ENCODE measurements at regions not wholly inside any gene's neighbourhood (a gene's known extent, or its start where the extent isn't known, plus 50 kb on each side); places are given as distances from the start of the nearest gene placed in this dataset.

- Histone ChIP-seq H3K9me3 (ENCODE audit: control insufficient read depth, insufficient read depth, low read depth, low read length) (no peaks in the 10 kb centered on the region), H3K27ac (ENCODE audit: insufficient read depth, low read length) (no peak overlapping the region), H3K4me2 (ENCODE audit: extremely low read depth, insufficient read depth, low read length) (no peak overlapping the region), H3K79me2 (ENCODE audit: control insufficient read depth, insufficient read depth, low read length) (no peaks in the 10 kb centered on the region), H4K20me1 (ENCODE audit: control insufficient read depth, extremely low read depth, insufficient read depth, low read length) (no peaks in the 10 kb centered on the region), H3K36me3 (ENCODE audit: control insufficient read depth, insufficient read depth, low read length) (no peaks in the 10 kb centered on the region), H3K4me3 (replicated peaks in 1 of 4; ENCODE audit: control extremely low read depth in 1 of 4, insufficient read depth in 1 of 4, low read depth in 3 of 4, low read length in 4 of 4) (no peak overlapping the region), H2AFZ (ENCODE audit: low read length) (no peak overlapping the region), H3K4me1 (ENCODE audit: control insufficient read depth, extremely low read depth, insufficient read depth, low read length) (no peaks in the 10 kb centered on the region), H3K27me3 (ENCODE audit: control insufficient read depth, insufficient read depth, low read length) (no peaks in the 10 kb centered on the region), H3K9ac (ENCODE audit: insufficient read depth, low read length) (no peak overlapping the region)
- no peak for DNase-seq (ENCODE audit: low read depth in 2 of 2)
- TF ChIP-seq EZH2 (IDR thresholded peaks at IDR 0.05; ENCODE audit: low read length, missing control alignments) (no peak), CTCF (conservative IDR thresholded peaks at IDR 0.05 in 1 of 2, IDR thresholded peaks at IDR 0.05 in 1 of 2; ENCODE audit: low read depth in 1 of 2, low read length in 2 of 2) (no peak)
Measured at GRCh38 chr16:65713181-65713808, 591.4 kb upstream of the CDH11 start.

- Histone ChIP-seq H3K36me3 (ENCODE audit: control insufficient read depth, insufficient read depth, low read length) (no peaks in the 10 kb centered on the region), H3K4me2 (ENCODE audit: extremely low read depth, insufficient read depth, low read length) (no peak overlapping the region), H3K4me3 (replicated peaks in 1 of 4; ENCODE audit: control extremely low read depth in 1 of 4, insufficient read depth in 1 of 4, low read depth in 3 of 4, low read length in 4 of 4) (no peak overlapping the region), H3K27me3 (ENCODE audit: control insufficient read depth, insufficient read depth, low read length) (no peaks in the 10 kb centered on the region), H3K9me3 (ENCODE audit: control insufficient read depth, insufficient read depth, low read depth, low read length) (no peaks in the 10 kb centered on the region), H3K27ac (ENCODE audit: insufficient read depth, low read length) (no peak overlapping the region), H4K20me1 (ENCODE audit: control insufficient read depth, extremely low read depth, insufficient read depth, low read length) (no peaks in the 10 kb centered on the region), H2AFZ (ENCODE audit: low read length) (no peak overlapping the region), H3K4me1 (ENCODE audit: control insufficient read depth, extremely low read depth, insufficient read depth, low read length) (no peaks in the 10 kb centered on the region), H3K79me2 (ENCODE audit: control insufficient read depth, insufficient read depth, low read length) (no peaks in the 10 kb centered on the region), H3K9ac (ENCODE audit: insufficient read depth, low read length) (no peak overlapping the region)
- DNase-seq (ENCODE audit: low read depth in 2 of 2): no peak
- TF ChIP-seq EZH2 (IDR thresholded peaks at IDR 0.05; ENCODE audit: low read length, missing control alignments) (no peak), CTCF (conservative IDR thresholded peaks at IDR 0.05 in 1 of 2, IDR thresholded peaks at IDR 0.05 in 1 of 2; ENCODE audit: low read depth in 1 of 2, low read length in 2 of 2) (no peak)
Measured at GRCh38 chr16:65710107-65710506, 588.2 kb upstream of the CDH11 start.

- H3K36me3 ChIP-seq (ENCODE audit: control insufficient read depth, insufficient read depth, low read length): no peaks in the 10 kb centered on the region
- H4K20me1 ChIP-seq (ENCODE audit: control insufficient read depth, extremely low read depth, insufficient read depth, low read length): no peaks in the 10 kb centered on the region
- H2AFZ ChIP-seq (ENCODE audit: low read length): no peak overlapping the region
- no peak for DNase-seq (ENCODE audit: low read depth in 2 of 2)
- H3K9ac ChIP-seq (ENCODE audit: insufficient read depth, low read length): no peak overlapping the region
- no peaks in the 10 kb centered on the region for H3K9me3 ChIP-seq (ENCODE audit: control insufficient read depth, insufficient read depth, low read depth, low read length)
- no peak overlapping the region for H3K4me3 ChIP-seq (replicated peaks in 1 of 4; ENCODE audit: control extremely low read depth in 1 of 4, insufficient read depth in 1 of 4, low read depth in 3 of 4, low read length in 4 of 4)
- TF ChIP-seq CTCF (conservative IDR thresholded peaks at IDR 0.05 in 1 of 2, IDR thresholded peaks at IDR 0.05 in 1 of 2; ENCODE audit: low read depth in 1 of 2, low read length in 2 of 2) (peak; percentile 16 to 39), EZH2 (IDR thresholded peaks at IDR 0.05; ENCODE audit: low read length, missing control alignments) (no peak)
- no peak overlapping the region for H3K27ac ChIP-seq (ENCODE audit: insufficient read depth, low read length)
- H3K4me1 ChIP-seq (ENCODE audit: control insufficient read depth, extremely low read depth, insufficient read depth, low read length): no peaks in the 10 kb centered on the region
- H3K4me2 ChIP-seq (ENCODE audit: extremely low read depth, insufficient read depth, low read length): no peak overlapping the region
- no peaks in the 10 kb centered on the region for H3K27me3 ChIP-seq (ENCODE audit: control insufficient read depth, insufficient read depth, low read length)
- no peaks in the 10 kb centered on the region for H3K79me2 ChIP-seq (ENCODE audit: control insufficient read depth, insufficient read depth, low read length)
Measured at GRCh38 chr16:65704866-65705265, 583.0 kb upstream of the CDH11 start.
